ENCODE measurements at regions not wholly inside any gene's neighbourhood (a gene's known extent, or its start where the extent isn't known, plus 50 kb on each side); places are given as distances from the start of the nearest gene placed in this dataset.

GRCh38 chr18:65227970-65228369, 522.8 kb upstream of the CDH7 start:
- TF ChIP-seq CTCF (conservative IDR thresholded peaks at IDR 0.05; ENCODE audit: low read depth, low read length): no peak
- Histone ChIP-seq H3K4me1 (ENCODE audit: low read depth, poor library complexity, severe bottlenecking) (no peaks in the 10 kb centered on the region), H3K4me3 (IDR thresholded peaks at IDR 0.05; ENCODE audit: insufficient read depth, low read depth, low read length) (no peak overlapping the region), H3K79me2 (ENCODE audit: insufficient read depth, low read depth) (no peaks in the 10 kb centered on the region), H3K27me3 (ENCODE audit: insufficient read depth, low read depth) (no peaks in the 10 kb centered on the region), H3K27ac (no peak overlapping the region), H2AFZ (ENCODE audit: low read depth) (no peak overlapping the region), H3K36me3 (ENCODE audit: insufficient read depth) (no peaks in the 10 kb centered on the region), H3K4me2 (no peak overlapping the region), H4K20me1 (ENCODE audit: insufficient read depth) (no peaks in the 10 kb centered on the region), H3K9ac (no peak overlapping the region)

- no peak for TF ChIP-seq CTCF (conservative IDR thresholded peaks at IDR 0.05; ENCODE audit: low read depth, low read length)
- Histone ChIP-seq H3K4me2 (no peak overlapping the region), H4K20me1 (ENCODE audit: insufficient read depth) (no peaks in the 10 kb centered on the region), H3K27me3 (ENCODE audit: insufficient read depth, low read depth) (no peaks in the 10 kb centered on the region), H3K9ac (no peak overlapping the region), H3K27ac (no peak overlapping the region), H3K4me3 (IDR thresholded peaks at IDR 0.05; ENCODE audit: insufficient read depth, low read depth, low read length) (no peak overlapping the region), H3K36me3 (ENCODE audit: insufficient read depth) (no peaks in the 10 kb centered on the region), H2AFZ (ENCODE audit: low read depth) (no peak overlapping the region), H3K4me1 (ENCODE audit: low read depth, poor library complexity, severe bottlenecking) (no peaks in the 10 kb centered on the region), H3K79me2 (ENCODE audit: insufficient read depth, low read depth) (no peaks in the 10 kb centered on the region)
Observed at GRCh38 chr18:65221736-65222135, 529.1 kb upstream of the CDH7 start.

- H2AFZ ChIP-seq (ENCODE audit: low read depth): no peak overlapping the region
- H3K4me2 ChIP-seq: no peak overlapping the region
- H3K36me3 ChIP-seq (ENCODE audit: insufficient read depth): no peaks in the 10 kb centered on the region
- H3K27ac ChIP-seq: no peak overlapping the region
- H3K4me1 ChIP-seq (ENCODE audit: low read depth, poor library complexity, severe bottlenecking): no peaks in the 10 kb centered on the region
- no peak overlapping the region for H3K9ac ChIP-seq
- no peak for TF ChIP-seq CTCF (conservative IDR thresholded peaks at IDR 0.05; ENCODE audit: low read depth, low read length)
- H3K4me3 ChIP-seq (IDR thresholded peaks at IDR 0.05; ENCODE audit: insufficient read depth, low read depth, low read length): no peak overlapping the region
- no peaks in the 10 kb centered on the region for H3K27me3 ChIP-seq (ENCODE audit: insufficient read depth, low read depth)
- H3K79me2 ChIP-seq (ENCODE audit: insufficient read depth, low read depth): no peaks in the 10 kb centered on the region
- H4K20me1 ChIP-seq (ENCODE audit: insufficient read depth): no peaks in the 10 kb centered on the region
Observed at GRCh38 chr18:65221115-65221514, 529.7 kb upstream of the CDH7 start.

- Histone ChIP-seq H3K4me1 (ENCODE audit: low read depth, poor library complexity, severe bottlenecking) (no peaks in the 10 kb centered on the region), H3K36me3 (ENCODE audit: insufficient read depth) (no peaks in the 10 kb centered on the region), H3K27ac (no peak overlapping the region), H3K27me3 (ENCODE audit: insufficient read depth, low read depth) (no peaks in the 10 kb centered on the region), H3K9ac (no peak overlapping the region), H3K4me3 (IDR thresholded peaks at IDR 0.05; ENCODE audit: insufficient read depth, low read depth, low read length) (no peak overlapping the region), H2AFZ (ENCODE audit: low read depth) (no peak overlapping the region), H3K79me2 (ENCODE audit: insufficient read depth, low read depth) (no peaks in the 10 kb centered on the region), H4K20me1 (ENCODE audit: insufficient read depth) (no peaks in the 10 kb centered on the region), H3K4me2 (no peak overlapping the region)
- TF ChIP-seq CTCF (conservative IDR thresholded peaks at IDR 0.05; ENCODE audit: low read depth, low read length): no peak
Observed at GRCh38 chr18:65215865-65216466, 534.8 kb upstream of the CDH7 start.

All from KMS-11 (cell line).